Hippocampal formation (tissue), 2 donors: ENCODE measurements at regions not wholly inside any gene's neighbourhood (a gene's known extent, or its start where the extent isn't known, plus 50 kb on each side); places are given as distances from the start of the nearest gene placed in this dataset.

Experiments used
- DNase-seq, 2 donors: peaks; one replicate each; lab custom pipeline; 2025; lab: John Stamatoyannopoulos, UW

DNA sequence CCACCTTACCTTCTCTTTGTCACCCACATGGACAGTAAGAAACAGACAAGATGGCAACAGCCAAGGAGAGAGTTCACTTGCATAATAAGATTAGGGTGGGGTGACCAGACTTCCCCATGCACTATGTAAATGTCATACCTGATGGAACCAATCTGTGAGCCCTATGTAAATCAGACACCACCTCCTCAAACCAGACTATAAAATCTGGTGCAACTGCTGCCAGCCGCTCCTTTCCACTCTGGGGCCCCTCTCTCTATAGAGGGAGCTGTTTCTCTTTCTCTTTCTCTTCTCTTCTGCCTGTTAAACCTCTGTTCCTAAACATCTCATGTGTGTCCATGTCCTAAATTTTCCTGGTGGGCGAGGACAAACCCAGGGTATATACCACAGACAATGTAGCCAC, 405.5 kb upstream of the CNTN4 start:
- DNase-seq: no peak

DNA sequence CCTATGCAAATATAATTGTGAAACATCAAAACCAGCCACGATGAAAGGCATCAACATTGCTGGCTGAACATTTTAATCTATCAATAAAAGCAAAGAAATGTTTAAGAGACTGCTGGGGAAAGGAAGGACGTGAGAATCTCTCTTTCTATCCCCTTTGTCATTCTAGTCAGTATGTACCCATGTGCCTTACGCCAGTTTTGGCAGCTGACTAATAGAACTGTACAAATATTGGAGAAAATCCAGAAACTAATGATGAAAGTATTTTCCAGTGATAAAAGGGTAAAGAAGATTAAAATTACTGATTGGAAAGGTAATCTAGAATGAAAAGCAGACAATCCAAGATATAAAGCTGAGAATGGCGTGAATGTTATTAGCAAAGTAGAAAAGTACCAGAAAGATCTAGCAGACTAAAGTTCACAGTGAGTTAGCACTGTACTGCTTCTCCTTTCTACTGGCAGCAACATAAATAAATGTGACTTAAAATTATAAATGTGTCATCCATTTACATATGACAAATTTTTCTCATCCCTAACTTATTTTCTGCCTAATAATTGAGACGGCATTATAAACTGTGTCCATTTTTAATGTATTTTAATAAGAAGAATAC, 401.9 kb upstream of the CNTN4 start:
- no peak for DNase-seq

DNA sequence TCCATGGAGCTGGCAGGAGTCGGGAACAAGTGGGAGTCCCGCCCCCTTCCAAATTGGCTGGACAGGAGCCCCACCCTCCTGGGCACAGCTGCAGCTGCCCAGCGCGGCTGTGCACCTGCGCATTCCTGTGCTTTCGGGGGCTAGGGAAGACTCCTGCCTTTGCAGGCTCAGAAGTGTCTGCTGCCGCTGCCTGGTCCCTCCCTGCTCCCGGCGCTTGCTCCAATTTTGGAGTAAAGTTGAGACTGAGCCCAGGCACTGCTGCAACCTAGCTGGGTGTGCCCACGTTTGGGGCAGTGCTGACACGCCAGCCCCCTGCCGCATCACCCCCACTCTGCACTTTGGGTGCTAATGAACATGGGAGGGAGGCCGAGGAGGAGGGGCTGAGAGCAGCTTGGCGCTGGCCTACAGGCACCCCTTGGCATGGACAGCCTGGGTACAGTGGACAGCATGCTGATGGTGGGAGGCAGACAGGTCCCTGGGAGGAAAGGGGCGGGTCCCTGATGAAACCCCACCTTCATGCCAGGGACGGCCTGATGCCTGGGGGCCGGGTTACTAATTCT, 399.2 kb upstream of the CNTN4 start:
- DNase-seq: no peak

DNA sequence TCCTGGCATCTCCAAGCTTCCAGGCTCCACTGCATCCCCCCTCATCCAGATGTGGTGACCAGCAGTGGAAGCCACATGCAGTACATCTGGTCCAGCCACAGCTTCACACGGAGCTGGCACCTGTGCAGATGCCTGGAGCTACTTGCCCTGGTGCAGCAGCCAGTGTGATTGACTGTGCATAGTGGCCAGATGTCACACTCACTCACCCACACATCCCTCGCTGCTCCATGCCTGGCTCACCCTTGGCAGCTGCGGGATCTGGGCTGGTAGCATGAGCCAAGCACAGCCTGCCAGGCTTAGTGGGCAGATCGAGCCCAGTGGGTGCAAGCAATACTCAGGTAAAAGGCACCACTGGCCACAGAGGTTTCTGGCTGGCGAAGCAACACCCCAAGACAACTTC, 398.0 kb upstream of the CNTN4 start:
- DNase-seq: no peak

DNA sequence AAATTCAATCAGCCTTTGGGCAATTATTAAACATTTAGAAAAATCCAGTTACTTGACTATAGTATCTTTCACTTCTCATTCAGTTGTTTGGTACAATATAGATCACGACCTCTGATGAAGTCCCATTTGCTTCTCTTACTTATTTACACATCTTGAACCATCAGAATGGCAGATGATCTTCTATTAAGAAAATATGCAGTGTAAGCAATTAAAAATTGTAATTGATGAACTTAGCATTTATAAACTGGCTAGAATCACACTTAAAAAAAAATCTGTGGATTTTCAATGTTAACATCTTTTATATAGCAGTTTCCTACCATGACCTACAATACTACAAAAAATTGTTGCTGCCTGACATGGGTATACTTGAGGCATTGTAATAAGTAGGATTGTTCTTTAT, 395.5 kb upstream of the CNTN4 start:
- no peak for DNase-seq

DNA sequence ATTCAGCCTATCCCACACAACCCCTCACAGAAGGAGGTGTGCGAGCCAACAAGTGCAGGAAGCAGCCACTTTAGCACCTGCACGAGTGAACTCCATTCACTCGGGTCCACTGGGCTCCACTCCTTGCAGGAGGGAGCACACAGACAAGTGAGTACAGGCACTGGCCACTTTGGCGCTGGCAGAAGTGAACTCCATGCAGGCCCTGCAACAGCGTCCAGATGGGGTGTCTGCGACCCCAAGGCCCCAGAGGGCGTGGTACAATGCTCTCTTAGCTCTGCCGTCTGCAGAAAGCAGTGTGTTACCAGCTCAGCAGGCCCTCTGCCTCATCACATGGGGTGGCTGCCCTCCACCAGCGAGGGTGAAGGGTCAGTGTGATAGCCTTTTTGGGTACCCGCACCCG, 388.0 kb upstream of the CNTN4 start:
- no peak for DNase-seq

DNA sequence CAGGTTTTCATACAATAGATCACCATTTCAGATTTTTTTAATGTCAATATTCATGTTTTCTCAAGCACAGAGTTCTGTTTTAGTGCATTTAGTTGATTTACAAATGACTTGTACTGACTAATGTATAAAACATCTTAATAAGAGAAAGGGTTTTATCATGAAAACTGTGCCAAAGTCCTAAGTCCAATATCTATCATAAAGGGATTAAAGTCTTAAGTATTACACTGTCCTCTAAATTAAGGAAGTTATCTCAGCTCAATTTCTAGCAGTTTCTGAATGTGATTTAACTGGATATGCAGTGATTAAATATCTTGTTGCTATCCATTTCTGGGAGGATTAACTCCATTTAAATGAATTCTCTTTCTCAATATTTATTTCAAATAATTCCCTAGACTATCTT, 381.1 kb upstream of the CNTN4 start:
- DNase-seq: no peak

DNA sequence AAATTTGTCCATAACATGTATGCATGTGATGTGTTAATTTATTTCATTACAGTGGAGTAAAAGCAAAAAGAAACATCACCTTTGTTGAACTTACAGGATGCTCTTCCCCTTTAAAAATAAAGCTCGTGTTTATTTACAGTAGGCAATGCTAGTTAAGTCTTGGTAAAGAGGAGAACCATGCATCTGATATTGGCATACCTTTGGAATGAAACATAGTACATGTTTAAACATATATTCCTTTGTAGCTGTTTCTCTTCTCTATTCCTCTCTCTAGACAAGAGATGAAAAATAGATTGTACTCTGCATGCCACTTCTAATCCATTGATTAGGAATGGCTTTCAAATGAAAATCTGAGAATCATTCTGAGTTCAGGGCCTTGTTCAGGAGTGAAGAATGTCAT, 374.9 kb upstream of the CNTN4 start:
- no peak for DNase-seq

DNA sequence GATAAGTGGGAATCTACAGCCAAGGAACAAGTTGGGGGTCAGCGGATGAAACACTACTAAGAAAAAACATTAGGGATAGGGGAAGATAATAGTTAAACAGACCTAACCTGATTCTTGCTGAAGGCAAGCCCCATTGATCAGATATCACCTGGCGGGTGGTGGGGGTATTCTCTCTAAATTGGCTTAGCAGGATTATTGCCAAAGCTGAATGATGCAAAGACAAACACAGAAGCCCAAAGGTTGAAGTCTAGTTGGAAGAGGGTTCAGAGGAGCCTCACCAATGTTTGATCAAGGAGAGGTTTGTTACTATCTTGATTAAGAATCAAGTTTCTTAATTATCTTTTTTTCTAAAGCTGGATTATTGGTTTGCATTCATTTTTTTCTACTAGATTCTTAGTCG, 371.9 kb upstream of the CNTN4 start:
- DNase-seq: no peak

DNA sequence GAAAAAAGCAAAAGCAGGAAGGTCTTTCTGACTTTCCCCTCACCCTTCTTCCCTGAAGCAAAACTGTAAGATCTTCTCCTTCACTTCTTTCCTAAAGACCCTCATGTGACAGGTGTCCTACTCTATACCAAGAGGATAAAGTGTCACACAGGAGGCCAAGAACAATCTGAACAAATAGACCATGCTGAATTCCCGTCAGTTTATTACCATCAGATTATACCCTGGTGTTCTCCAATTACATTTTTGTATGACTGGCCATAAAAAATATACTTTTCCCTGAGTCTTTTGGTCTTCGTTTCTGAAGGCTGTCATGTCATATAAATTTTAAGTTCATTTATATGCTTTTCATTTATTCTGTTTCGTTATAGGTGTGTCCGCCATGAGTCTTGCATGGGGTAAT, 371.4 kb upstream of the CNTN4 start:
- DNase-seq: no peak

DNA sequence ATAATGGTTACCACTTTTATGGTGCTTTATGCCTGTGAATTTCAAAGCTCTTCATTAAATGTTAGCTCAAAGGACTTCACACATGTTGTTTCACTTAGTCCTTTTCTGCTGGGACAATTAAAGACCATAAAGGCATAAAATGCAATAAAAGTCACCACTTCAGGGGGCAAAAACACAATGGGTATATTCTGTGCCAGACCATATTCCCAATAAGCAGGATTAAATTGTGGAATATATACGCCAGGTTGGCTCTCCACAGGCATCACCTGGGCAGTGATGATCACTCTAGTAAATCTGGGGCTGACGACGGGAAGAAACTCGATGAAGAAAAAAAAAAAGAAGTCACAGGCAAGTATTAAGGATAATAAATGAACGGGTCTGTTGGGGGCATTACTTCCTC, 370.2 kb upstream of the CNTN4 start:
- DNase-seq: no peak

DNA sequence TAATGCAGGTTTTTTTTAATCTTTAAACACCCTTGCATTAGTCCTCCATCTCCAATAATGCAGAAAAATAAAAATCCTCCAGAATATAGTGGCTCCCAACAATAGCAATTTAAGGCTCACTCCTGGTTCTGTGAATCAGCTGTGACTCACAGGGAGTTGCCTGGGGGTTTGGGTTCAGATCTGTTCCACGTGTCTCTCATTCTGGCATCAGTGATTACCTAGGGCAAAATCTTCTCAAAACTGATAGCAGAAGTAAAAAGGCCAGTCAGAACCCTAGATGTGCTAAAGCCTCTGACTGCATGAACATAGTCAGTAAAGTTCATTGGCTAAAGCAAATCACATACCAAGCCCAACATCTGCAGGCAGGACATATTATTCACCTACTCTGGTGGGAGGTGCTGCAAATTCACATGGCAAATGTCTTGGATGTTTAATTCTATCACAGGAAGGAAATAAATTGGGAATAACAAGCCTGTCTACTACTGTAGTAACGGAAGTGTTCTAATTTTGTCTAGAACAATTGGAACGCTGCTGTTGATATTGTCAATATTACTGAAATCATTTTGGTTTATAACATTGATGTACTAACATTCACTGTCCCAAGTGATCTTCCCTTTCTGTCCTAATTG, 364.1 kb upstream of the CNTN4 start:
- DNase-seq: no peak

DNA sequence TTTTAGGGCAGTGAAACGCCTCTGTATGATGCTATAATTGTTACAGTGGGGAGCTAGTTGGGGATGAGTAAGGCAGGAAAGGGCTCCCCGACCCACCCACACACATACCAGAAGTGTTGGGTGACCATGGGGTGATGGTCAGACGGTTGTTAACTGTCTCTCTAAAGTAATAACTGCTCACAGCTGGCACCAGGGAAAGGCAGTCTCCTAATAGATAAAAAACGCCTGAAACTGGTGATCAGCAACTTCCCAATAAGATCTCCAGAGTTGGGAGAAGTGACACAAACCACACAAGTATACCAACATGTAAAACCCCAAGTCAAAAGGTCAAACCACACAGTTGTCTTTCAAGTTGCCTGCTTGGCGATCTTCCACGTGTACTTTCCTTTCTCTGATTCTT, 346.5 kb upstream of the CNTN4 start:
- DNase-seq: no peak

DNA sequence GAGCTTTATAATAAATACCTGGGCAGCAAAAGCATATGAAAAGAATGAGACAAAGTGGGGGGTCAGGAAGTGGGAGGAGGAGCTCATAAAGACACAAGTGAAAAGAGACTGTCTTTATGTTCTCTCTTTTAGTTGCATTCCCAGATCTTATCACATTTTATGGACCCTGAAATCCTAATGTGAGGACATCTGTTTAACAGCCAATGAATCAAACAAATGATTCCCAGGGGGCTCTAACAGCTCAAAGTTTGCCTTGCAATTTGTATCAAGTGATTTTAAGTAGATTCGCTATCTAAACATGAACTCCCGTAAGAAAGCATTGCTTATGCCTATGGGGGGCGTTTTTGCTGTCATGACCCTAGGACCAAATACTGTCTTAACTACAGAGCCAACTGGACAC, 332.3 kb upstream of the CNTN4 start:
- no peak for DNase-seq

DNA sequence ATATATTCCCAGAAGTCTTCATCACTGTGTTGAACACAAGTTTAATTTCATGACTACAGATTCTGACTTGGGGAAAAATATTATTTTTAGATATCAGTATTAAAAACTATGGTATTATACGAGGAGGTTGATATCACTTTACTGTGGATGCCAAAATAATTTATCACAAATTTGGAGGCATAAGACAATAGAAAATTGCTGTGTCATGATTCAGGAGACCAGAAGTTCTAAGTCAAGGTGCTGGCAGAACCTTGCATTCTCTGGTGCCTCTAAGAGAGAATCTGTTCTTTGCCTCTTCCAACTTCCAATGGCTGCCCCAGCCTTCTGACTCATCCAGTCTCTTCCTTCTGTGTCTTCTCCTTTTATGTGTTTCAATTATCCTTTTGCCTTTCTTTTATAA, 325.0 kb upstream of the CNTN4 start:
- no peak for DNase-seq

DNA sequence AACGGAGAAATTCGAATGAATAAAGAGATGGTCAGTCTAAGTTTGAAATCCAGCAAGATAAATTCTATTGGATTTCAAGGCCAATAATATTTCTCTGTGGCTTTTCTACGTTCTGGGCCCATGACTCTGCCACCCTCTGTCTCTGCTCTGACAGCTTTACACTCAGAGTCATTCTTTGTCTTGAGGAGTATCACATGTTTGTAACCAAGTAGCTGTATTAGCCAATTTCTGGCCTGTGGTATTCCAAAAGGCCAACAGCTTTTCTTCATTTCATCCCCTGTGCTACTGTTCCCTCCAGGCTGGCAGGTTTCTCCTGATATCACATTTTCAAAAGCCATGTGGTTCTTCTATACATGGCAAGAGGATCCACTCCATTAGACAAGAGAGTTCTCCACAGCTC, 324.1 kb upstream of the CNTN4 start:
- DNase-seq: no peak

DNA sequence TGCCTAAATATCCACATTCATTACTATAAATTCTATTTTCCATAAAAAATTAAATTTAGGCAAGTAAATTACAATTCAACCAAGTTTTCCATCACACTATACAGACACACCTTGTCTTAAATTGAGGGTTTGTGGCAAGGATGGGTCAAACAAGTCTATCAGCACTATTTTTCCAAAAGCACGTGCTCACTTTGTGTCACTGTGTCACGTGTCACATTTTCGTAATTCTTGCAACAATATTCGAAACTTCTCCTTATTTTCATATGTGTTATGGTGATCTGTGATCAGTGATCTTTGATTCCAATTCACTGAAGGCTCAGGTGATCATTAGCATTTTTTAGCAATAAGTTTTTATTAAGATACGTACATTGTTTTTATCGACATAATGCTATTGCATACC, 323.3 kb upstream of the CNTN4 start:
- no peak for DNase-seq

DNA sequence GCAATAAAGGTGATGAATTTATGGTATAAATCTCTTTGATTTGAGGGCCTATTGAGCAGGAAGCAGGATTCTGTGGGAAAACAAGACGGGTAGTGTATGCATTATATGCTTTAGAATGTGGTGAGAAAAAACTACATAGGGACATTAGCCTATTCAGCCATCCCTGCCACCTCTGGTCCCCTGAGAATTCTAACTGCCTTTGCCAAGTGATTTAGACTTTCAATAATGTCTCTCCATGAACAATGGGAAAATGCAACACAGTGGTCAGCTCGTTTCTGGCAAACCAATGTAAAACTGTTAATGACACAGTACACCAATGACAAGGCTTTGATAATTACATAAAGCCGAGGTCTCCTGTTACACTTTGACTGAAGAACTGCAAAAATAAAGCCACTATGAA, 314.7 kb upstream of the CNTN4 start:
- DNase-seq: no peak

DNA sequence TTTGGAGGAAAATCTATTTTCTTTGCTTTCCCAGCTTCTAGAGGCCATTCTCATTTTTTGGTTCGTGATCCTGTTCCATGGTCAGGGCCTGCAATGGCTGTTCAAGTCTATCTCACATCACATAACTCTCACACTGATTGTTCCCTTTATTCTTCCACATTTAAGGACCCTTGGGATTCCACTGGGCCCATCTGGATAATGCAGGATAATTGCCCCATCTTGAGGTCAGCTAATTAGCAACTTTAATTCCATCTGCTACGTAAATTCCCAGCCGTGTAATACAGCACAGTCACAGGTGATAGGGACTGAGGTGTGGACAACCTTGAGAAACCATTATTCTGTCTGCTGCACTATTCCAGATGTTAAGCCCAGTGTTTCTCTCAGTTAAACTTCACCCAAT, 311.6 kb upstream of the CNTN4 start:
- DNase-seq: no peak

DNA sequence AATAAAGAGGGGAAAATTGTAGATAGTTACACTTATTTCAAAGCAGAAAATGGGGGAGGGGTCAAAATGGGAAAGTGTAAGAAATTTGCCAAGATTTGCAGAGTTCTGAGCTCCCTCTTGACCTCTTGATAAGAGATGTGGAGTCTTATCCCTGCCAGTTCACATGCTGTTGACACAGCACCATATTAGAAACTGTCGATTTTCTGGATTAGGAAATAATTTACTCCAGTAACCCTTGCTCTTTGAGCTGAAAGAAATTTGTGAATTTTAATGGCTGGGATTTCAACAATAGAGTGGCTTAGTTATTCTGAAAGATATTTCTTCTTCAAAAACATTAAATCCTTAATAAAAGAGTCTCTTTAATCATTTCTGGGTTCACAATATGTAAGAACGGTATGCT, 306.2 kb upstream of the CNTN4 start:
- DNase-seq: no peak

DNA sequence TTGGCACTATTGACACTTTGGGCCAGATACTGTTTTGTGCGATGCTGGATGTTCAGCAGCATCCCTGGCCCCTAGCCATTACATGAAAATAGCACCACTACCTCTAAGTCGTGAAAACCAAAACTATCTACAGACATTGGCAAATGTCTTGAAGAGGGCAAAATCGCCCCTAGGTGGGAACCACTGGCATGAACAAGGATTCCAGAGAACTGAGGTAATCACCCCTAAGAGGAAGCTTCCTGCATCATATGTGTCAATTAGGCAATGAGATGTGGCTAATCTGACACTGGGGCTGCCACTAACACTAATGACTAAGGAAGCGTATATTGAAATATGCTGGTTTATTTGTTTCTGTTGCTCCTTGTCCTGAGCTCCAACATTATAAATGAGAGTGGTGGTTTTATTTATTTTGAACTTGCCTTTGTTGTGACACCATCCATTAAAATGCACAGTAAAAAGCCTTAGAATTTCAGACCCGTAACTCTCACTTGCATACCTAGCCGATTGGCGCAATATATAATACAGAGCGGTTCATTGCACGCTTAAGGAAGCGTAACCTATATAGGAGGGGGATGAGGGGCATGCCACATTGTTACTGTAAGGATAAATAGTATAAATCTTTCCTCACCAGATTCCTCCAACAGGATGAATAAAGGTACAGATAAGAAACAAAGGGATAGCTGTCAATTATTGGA, 299.8 kb upstream of the CNTN4 start:
- no peak for DNase-seq

DNA sequence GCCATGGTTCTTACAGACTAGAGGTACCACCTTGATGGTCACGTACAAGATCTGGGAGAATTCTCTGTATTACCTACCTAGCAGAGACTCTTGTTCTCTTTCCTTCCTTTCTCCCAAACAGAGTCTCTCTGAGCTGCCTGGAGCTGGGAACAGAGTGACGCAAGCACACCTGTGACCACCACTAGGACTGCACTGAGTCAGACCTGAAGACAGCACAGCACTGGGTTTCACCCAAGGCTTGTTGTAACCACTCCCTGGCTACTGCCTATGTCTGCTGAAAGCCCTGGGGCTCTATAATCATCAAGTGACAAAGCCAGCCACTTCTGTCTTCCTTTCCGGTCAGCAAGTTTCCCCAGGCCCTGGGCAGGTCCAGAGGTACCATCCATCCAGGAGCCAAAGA, 293.3 kb upstream of the CNTN4 start:
- no peak for DNase-seq

DNA sequence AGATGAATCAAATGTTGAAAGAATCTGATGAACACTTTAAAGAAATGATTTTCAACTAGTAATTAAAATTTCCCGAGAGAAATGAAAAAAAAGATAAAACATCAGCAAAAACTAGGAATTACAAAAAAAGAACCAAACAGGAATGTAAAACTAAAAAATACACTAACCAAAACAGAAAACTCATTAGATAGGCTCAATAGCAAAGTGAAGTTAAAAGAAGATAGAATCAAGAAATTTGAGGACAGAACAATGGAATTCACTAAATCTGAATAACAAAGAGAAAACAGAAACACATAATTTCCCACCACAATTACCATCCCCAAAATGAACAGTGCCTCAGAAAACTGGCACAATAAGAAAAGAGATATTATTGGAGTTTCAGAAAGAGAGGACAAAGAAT, 290.1 kb upstream of the CNTN4 start:
- DNase-seq: no peak

DNA sequence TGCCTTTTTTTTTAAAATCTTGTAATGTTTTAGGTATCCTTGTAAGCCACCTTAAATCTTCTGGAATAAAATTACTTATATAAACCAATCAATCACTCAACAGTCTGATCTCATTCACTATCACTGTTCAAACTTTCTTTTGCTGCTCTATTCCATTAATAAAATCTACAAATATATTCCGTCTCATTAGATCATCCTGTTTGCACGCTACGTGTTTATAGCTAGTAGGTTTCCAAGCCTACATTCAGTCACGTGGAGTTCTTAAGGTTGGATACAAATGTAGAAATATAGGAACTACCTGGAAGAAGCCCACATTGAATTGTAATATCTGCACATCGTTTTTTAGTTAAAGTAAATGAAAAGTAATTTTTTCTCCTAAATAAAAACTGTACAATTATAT, 274.8 kb upstream of the CNTN4 start:
- no peak for DNase-seq
